ENCODE measurements at regions not wholly inside any gene's neighbourhood (a gene's known extent, or its start where the extent isn't known, plus 50 kb on each side); places are given as distances from the start of the nearest gene placed in this dataset.

DNA sequence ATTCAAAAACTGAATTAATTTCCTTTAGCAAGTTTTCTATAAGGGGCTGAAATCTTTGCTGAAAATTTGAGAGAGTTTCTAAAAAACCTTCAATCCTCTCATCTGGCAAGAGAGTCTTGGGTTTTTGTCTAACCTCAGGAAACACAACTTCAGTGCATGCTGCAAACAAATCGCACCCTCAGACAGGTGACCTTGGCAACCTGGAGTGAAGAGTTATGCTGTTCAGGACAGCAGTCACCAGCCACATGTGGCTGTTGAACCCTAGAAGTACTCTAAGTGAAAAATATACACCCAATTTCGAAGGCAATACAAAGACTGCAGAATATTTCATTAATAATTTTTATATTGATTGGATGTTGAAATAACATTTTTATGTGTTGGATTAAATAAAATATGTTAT lies 184.8 kb downstream of the RPS29 start:
- DNase-seq (ENCODE audit: low spot score), result no peak

DNA sequence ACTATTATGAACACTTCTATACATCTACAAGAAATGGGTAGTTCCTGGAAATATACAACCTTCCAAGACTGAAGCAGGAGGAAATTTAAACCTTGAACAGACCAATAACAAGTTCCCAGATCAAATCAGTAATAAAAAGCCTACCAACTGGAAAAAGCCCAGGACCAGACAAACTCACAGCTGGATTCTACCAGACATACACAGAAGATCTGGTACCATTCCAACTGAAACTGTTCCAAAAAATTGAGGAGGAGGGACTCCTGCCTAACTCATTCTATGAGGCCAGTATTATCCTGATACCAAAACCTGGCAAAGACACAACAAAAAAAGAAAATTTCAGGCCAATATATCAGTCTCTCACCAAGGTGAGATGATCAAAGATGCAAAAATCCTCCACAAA lies 189.4 kb downstream of the RPS29 start:
- no peak for DNase-seq (ENCODE audit: low spot score)

More for the DNA sequence above, 184.8 kb downstream of the RPS29 start:
- TF ChIP-seq, protein P1, sequence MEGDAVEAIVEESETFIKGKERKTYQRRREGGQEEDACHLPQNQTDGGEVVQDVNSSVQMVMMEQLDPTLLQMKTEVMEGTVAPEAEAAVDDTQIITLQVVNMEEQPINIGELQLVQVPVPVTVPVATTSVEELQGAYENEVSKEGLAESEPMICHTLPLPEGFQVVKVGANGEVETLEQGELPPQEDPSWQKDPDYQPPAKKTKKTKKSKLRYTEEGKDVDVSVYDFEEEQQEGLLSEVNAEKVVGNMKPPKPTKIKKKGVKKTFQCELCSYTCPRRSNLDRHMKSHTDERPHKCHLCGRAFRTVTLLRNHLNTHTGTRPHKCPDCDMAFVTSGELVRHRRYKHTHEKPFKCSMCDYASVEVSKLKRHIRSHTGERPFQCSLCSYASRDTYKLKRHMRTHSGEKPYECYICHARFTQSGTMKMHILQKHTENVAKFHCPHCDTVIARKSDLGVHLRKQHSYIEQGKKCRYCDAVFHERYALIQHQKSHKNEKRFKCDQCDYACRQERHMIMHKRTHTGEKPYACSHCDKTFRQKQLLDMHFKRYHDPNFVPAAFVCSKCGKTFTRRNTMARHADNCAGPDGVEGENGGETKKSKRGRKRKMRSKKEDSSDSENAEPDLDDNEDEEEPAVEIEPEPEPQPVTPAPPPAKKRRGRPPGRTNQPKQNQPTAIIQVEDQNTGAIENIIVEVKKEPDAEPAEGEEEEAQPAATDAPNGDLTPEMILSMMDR (IDR thresholded peaks at IDR 0.05; ENCODE audit: extremely low read depth, missing control alignments), result no peak

DNA sequence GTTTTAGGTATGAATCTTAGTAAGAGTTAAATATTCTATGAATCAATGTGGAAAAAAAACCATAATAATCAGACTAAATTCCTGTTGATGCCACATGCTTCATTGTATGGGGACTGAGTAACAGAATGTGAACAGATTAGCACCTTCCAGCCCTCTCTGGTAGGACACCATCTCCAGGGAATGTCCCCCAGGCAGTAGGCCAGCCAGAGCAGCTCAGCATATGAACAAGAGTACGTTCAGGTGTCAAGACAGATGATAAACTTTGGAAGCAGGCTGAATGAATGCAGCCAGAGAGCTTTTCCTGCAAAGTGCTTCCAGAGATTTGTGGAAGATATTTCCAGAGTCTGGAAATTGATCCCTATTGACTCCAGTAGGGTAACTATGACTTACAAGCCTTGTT lies 204.4 kb downstream of the RPS29 start:
- no peak for DNase-seq (ENCODE audit: low spot score)
- TF ChIP-seq, protein P1 (IDR thresholded peaks at IDR 0.05; ENCODE audit: extremely low read depth, missing control alignments), result no peak

More for the DNA sequence above, 189.4 kb downstream of the RPS29 start:
- TF ChIP-seq, protein P1 (IDR thresholded peaks at IDR 0.05; ENCODE audit: extremely low read depth, missing control alignments), result no peak

DNA sequence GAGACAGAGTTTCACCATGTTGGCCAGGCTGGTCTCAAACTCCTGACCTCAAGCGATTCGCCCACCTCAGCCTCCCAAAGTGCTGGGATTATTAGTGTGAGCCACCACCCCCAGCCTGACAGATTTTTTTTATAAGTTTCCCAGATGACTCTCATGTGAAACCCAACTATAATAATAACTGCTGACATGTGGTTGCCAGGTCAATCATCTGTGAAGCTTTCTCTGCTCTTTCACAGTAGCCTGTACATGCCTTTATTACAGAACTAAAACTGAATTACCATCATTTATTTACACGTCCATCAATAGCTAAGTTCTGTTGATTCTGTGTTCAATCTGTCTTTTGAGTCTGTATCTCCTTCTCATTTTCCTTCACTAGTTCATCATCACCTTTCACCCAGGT lies 218.5 kb downstream of the RPS29 start:
- TF ChIP-seq, protein P1 (IDR thresholded peaks at IDR 0.05; ENCODE audit: extremely low read depth, missing control alignments), result no peak
- DNase-seq (ENCODE audit: low spot score), result no peak

DNA sequence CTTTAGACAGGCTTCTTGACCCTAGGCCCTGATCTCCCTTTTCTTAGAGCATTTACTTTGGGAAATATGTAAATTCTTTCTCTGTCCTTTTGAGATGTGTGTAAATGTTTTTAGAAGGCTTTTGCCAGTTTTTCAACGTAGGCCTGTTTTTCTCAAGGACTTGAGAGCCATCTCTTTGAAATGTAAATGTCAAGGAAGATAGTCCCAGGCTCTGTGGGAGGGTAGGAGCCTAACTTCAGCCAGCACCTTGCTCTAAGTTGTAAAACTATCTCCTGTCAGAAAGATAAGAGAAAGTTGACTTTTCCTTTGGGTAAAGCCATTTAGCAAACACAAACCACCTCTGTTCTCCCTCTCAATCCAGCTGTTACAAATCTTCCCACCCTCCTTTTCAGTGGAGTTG lies 219.8 kb downstream of the RPS29 start:
- no peak for DNase-seq (ENCODE audit: low spot score)
- TF ChIP-seq, protein P1 (IDR thresholded peaks at IDR 0.05; ENCODE audit: extremely low read depth, missing control alignments), result no peak

DNA sequence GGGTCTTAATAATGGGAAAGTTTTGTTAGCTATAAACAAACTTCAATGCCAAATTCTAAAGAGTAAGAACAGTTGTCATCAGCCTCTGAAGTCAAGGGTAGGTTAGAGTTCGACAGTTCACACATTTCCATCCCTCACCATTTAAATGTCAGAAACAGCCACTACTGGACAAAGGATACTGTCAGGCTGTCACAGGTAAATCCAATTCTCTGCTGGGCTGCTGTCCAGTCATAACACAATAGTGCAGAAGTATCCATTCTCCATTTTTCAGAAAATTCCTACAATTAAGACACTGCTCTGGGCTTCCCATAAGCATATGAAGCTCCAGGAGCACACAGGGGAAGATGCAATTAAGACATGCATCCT lies 221.4 kb downstream of the RPS29 start:
- DNase-seq (ENCODE audit: low spot score), result no peak
- TF ChIP-seq, protein P1 (IDR thresholded peaks at IDR 0.05; ENCODE audit: extremely low read depth, missing control alignments), result no peak

GRCh38 chr14:49363821-49364751 lies 222.1 kb downstream of the RPS29 start:
- TF ChIP-seq, protein P1 (IDR thresholded peaks at IDR 0.05; ENCODE audit: extremely low read depth, missing control alignments), result no peak
- DNase-seq (ENCODE audit: low spot score), result no peak

Measured in GM20000 (cell line).